Vagina (tissue), 2 donors: ENCODE measurements at regions not wholly inside any gene's neighbourhood (a gene's known extent, or its start where the extent isn't known, plus 50 kb on each side); places are given as distances from the start of the nearest gene placed in this dataset.

Experiments
- CTCF ChIP-seq, 3 experiments: fragments of 450-650 bp in 2 of 3; fragments of 200-600 bp in 1 of 3; sonication (generic) in 1 of 3; IDR thresholded peaks; one replicate each; pipeline ENCODE4 v1.5.1; 2017 to 2019; ENCODE audit warnings: antibody characterized with exemption in 3 of 3, mild to moderate bottlenecking in 2 of 3, moderate library complexity in 2 of 3
- POLR2A ChIP-seq, 2 donors: fragments of 450-650 bp; IDR thresholded peaks; one replicate each; pipeline ENCODE4 v1.6.1; 2017; ENCODE audit warnings: antibody characterized with exemption in 2 of 2, mild to moderate bottlenecking in 2 of 2, moderate library complexity in 2 of 2

- TF ChIP-seq CTCF (IDR thresholded peaks at IDR 0.05) (no peak), POLR2A (IDR thresholded peaks at IDR 0.05) (no peak)
These were observed 316.7 kb downstream of the PLK2 start for GRCh38 chr5:58143181-58143580.
